HUDEP-2 (cell line): ENCODE measurements at regions not wholly inside any gene's neighbourhood (a gene's known extent, or its start where the extent isn't known, plus 50 kb on each side); places are given as distances from the start of the nearest gene placed in this dataset.

Experiments used
- DNase-seq, 76 experiments: peaks; one replicate each; lab custom pipeline; 2025; ENCODE audit not compliant: unreplicated experiment in 76 of 76; lab: John Stamatoyannopoulos, UW

DNA sequence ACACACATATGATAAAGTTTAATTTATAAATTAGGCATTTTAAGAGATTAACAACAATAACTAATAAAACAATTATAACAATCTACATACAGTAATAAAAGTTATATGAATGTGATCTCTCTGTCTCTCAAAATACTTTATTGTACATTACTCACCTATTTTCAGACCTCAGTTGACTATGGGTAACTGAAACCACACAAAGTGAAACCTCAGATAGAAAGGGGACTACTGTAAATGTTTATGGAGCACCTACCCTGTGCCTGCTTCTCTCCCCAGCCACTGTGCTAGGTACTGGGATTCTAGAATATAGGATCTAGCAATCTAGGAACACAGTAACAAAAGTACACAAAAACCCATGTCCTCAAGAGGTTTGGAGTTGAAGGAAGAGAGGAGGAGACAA is 63.4 kb upstream of the BTN3A2 start:
- DNase-seq: no peak

DNA sequence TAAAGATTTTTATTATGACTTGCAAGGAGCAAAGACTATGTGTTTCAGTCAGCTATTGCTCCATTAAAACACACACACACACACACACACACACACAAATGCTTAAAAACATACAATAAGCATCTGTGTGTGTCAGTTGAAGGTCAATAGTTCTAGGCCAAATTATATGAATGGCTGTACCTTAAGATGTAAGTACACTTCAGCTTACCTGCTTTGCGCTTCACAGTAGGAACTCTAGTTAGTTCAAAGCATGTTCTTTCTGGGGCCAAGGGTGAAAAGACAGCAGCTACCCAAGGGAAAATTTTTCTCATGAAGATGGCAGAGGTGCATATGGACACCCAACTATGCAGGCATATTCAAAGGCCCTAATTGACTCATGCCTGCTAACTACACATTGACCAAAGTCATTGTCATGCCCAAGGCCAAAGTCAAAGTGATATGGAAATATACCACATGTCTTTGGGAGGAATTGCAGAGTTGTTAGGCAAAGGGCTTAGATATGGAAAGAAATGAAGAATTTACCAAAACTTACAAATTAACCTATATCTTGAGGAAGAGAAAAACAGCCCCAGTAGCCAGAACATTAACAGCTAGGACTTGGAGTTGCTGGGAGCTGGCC is 61.9 kb upstream of the BTN3A2 start:
- no peak for DNase-seq

DNA sequence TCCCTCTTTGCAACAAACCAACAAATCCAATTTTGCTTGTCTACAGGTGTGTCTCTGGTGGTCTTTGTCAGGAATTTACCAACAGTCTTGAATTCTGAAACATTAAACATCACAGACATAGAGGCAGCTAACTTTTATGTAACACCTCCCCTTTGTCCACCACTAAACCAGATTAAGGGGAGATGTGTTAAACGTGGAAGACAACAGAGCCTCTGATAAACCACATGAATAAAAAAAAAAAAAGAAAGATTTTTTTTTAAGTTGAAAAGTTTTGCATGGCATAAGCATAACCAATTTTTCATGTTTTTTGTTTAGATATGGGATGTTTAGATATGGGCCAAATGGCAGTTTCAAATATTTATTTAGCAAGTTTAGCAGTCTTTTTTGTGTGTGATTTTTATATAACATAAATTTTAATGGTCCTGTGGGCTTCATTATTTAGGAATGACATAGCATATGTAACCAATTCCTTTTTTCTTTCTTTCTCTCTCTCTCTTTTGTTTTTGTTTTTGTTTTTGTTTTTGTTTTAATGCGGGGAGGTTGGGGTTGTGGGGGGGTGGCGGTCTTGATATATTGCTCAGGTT is 60.7 kb upstream of the BTN3A2 start:
- DNase-seq: no peak

DNA sequence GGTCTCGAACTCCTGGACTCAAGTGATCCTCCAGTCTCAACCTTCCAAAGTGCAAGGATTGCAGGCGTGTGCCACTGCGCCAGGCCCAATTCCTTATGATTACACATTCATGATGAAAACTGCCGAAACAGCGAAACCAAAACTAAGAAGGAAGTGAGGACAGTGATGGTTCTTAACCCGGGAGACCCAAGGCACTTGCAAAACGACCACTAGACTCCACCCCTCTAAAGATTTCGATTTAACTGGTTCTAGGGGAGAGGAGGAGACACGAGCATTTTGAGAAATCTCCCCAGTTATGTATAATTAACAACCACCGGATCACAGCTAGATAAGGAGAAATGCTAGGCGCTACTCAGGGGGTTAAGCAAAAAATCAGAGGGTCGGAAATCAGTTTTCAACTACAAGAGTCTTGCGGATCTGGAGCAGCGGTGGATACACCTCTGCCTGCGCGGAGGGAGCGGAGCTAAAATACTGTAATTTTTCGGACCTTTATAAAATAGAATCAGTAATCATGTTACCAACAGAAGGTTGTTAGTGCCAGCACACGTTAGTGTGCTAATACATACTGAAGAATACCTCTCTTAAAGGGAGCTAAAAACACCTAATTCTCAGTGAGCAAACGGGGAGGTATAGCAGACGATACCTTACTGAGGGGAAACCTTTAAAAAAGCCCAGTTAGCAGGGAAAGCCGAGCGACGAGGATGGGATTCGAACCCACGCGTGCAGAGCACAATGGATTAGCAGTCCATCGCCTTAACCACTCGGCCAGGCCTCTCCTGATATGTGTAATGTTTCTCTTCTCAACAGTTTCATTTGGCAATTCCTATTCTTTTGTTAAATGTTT is 60.0 kb upstream of the BTN3A2 start:
- peak in 64 of 76 experiments; percentile 62 to 95 (median 86) for DNase-seq

DNA sequence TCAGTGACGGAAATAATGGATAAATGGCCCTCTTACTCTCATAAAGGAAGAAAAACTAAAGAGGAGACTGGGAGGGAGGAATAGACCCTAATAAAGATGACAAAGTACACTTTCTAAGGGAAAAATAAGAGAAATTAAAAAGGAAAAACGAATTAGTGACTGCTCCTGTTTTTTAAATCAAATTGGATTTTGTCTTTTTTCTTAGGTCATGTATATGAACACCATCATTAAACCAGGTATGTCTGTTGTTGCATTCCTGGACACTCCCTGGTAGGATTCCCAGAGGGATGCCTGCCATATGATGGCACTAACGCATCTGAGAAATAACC is 59.4 kb upstream of the BTN3A2 start:
- no peak for DNase-seq

DNA sequence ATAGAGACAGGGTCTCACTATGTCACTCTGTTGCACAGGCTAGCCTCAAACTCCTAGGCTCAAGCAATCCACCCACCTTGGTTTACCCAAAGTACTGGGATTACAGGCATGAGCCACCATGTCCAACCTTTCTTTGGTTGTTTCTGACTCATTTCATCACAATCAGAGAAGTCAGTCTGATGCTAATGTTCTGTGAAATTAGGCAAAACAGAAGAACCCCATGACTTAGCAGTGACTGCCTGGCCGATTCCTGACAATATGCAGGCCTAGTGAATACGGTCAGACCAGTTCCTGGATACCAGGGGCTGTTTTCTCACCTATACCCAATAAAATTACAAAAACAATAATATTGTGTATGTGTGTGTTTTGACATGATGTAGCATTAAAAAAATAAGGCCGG is 58.8 kb upstream of the BTN3A2 start:
- no peak for DNase-seq

DNA sequence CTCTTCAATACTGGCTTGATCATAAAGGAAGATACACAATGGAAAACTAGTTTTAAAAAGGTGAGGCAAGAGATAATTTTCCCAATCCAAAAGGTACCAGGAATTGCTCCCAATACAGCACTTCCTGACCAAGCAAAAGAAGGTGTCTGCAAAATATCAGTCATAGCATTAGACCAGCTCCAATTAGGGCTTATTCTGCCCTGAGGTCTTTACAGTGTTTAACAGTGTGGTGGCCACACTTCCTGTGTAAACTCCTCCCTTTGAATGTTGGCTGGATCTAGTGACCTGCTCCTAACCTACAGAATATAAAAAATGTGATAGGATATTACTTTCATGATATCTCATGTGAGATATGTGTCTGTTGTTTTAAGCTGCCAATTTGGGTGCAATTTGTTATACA is 57.1 kb upstream of the BTN3A2 start:
- DNase-seq: no peak

DNA sequence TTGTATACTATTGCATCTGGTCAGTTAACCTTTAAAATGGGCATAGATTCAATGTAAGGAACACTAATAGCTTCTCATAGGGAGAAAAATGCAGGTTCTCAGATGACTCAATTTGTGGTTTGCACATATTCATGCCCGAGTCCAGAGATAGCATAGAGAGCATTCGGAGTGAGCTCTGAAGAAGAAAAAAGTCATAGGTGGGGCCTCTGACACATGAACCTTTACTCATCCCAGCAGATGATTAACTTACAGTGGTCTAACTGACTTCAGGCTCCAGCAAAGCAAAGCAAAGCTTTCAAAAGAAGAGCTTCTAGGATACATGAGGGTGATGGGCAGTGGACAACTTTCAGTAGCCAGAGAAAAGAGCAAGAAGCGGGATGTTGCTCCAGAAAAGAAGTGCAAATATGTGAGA is 55.3 kb upstream of the BTN3A2 start:
- peak in 39 of 76 experiments; percentile 18 to 90 (median 63) for DNase-seq

DNA sequence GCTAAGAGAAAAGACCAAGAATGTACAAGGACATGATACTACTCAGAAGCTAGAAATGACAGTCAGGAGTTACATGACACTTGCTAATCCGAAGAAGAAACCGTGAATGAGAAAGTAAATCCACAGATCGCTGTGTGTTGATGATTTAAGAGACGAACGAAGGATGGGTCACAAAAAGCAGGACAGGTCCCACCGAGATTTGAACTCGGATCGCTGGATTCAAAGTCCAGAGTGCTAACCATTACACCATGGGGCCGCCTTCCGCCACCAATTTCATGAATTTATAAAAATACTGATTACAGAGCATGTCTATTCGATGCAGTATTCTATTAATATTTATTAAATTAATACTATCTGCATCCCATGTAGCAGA is 54.0 kb upstream of the BTN3A2 start:
- DNase-seq: peak in 57 of 76 experiments; percentile 27 to 90 (median 68)

DNA sequence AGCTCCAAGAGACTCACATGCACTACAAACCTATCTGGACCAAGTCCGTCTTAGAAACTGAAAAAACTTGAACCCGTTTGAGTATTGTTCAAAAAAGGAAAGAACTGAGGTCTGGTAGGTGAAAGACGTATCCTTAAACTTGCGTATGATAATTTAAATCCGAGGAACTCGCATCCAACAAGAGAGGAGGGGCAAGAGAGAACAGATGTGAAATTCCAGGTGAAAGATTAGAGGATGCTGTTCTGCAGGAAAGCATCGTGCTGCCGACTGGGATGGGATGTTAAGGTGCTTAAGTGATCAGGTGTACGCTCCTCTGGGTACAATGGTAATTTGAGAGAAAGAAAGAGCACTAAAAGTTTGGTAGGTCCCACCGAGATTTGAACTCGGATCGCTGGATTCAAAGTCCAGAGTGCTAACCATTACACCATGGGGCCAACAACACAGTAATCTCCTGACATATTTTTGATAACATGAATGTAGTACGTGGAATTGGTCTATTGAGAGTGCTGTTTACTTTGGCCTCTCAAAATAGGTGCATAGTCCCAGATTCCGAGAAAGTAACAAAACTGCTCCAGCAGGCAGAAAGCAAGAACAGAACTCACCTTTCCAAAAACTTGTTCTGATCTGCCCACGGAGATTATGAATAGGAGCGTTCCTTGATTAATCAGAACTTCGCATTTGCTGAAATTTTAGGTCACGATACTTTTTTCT is 53.5 kb upstream of the BTN3A2 start:
- peak in 58 of 76 experiments; percentile 12 to 93 (median 76) for DNase-seq

DNA sequence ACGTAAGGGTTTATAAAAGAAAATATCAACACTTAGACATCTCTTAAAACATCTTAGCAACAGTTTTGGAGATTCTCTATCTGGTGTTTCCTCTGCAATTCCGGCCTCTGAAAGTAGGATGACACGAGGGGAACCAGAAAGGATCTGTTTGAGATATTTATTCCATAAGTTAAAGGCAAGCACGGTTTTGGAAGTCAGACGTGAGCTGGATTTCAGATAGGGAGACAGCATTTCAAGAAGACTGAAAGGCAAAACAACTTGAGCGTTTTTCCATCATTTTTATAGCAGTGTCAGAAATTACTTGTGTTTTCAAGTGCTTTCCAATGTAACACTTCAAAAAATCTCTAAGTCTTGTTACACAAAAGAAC is 52.9 kb upstream of the BTN3A2 start:
- DNase-seq: peak in 7 of 76 experiments; percentile 37 to 60 (median 55)

DNA sequence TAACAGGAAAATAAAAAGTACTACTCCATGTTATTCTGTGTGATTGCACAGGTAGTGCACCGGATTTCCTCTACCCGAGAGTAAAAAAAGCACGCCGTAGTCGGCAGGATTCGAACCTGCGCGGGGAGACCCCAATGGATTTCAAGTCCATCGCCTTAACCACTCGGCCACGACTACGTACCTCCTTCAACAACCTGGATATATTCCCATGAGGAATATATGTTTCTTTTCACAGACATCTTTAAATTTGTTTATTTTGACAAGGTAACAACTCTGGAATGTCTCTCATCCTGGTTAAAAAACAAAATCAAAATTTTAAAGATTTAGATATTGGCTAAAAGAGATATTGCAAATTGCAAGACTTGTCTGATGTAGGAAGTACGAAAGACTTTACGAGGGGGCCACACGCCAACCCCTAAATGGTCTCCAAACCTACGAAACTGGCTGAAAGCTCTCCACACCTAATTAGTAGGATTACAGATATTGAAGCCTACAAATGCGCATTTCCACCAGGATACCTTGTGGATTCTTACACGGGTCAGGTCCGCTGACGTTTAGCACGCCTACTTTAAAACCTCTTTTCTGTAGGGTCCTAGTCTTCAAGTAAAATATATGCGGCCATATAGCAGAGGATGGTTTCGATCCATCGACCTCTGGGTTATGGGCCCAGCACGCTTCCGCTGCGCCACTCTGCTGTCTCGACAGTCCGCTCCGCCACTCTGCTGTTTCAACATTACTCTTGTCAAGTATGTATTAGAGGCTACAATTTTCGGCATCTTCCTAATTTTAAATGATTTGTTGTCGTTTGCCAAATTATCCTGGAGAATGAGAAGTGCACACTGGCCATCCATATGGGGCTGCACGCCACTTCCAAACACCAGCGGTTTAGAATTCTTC is 52.2 kb upstream of the BTN3A2 start:
- DNase-seq: peak in 64 of 76 experiments; percentile 66 to 96 (median 91)
